ENCODE measurements at regions not wholly inside any gene's neighbourhood (a gene's known extent, or its start where the extent isn't known, plus 50 kb on each side); places are given as distances from the start of the nearest gene placed in this dataset.
"Not testable (repeated sequence)": the region's sequence is repeated elsewhere in the genome, so short reads cannot be mapped to it uniquely, and the experiment has no call there.

DNA sequence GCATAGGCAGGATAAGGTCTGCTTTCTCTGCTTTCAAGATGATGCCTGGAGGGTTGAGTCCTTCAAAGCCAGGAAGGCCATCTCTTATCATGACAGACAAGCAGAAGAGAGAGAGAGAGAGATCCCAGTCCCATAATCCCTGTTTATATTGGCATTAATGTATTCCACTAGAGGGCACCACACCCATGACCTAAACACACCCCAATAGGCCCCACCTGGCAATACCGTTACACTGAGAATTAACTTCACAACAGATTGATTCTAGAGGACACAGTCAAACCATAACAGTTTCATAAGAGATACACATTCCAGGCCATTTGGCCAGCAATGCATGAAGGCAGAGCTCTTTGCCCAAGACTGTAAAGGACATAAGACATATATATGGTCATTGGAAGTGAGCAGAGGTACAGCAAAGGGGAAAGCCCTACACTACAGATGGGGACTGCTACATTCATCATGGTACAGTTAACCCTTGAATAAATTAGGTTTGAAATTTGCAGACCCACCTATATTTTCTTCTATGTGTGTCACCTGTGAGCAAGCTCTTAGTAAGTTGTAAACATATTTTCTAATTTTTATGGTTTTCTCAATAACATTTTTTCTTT, 1516.1 kb downstream of the RPIA start:
- DNase-seq (peak in 1 of 5 donors; percentile 0), FAIRE-seq (no peak)
- no peaks in the 10 kb centered on the region for H3K27me3 ChIP-seq (ENCODE audit: control insufficient read depth, insufficient read depth, low read length)
- intact Hi-C loops (cut with DNase I), result no loop called here
- TF ChIP-seq, protein P1, sequence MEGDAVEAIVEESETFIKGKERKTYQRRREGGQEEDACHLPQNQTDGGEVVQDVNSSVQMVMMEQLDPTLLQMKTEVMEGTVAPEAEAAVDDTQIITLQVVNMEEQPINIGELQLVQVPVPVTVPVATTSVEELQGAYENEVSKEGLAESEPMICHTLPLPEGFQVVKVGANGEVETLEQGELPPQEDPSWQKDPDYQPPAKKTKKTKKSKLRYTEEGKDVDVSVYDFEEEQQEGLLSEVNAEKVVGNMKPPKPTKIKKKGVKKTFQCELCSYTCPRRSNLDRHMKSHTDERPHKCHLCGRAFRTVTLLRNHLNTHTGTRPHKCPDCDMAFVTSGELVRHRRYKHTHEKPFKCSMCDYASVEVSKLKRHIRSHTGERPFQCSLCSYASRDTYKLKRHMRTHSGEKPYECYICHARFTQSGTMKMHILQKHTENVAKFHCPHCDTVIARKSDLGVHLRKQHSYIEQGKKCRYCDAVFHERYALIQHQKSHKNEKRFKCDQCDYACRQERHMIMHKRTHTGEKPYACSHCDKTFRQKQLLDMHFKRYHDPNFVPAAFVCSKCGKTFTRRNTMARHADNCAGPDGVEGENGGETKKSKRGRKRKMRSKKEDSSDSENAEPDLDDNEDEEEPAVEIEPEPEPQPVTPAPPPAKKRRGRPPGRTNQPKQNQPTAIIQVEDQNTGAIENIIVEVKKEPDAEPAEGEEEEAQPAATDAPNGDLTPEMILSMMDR (IDR thresholded peaks at IDR 0.05; ENCODE audit: borderline replicate concordance, extremely low read depth, insufficient read depth), result peak; percentile 18
- no peaks in the 10 kb centered on the region for H3K36me3 ChIP-seq (ENCODE audit: control insufficient read depth in 2 of 3, insufficient read depth in 3 of 3, low read length in 3 of 3)
- no peak overlapping the region for H3K9ac ChIP-seq (ENCODE audit: low read length in 3 of 3)
- no peak overlapping the region for H3K27ac ChIP-seq (ENCODE audit: low read depth in 2 of 2, low read length in 2 of 2)
- no peaks in the 10 kb centered on the region for H3K4me1 ChIP-seq (ENCODE audit: control insufficient read depth in 2 of 3, insufficient read depth in 2 of 3, low read depth in 1 of 3, low read length in 3 of 3)
- H3K9me3 ChIP-seq (ENCODE audit: control insufficient read depth in 2 of 3, insufficient read depth in 1 of 3, low read length in 3 of 3), result no peaks in the 10 kb centered on the region
- no peak overlapping the region for H3K4me3 ChIP-seq (ENCODE audit: low read length in 3 of 3)

DNA sequence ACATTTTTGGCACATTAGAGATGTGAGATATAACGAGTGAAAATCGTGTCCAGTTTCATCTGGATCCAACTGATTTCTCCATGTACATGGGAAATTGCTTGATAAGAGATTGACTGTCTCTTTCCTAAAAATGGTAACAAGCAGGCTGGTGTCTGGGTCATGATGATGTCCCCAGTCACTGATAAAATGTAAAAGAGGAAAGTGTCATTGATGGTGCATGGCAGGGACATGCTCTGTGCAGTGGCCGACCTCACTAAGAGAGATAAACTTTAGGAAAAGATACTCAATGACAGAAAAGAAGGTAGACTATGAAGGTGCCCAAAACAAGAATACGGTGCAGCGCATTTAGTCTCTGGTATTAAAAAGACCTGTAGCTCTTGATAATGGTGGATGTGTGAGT, 1517.5 kb downstream of the RPIA start:
- no peaks in the 10 kb centered on the region for H3K27me3 ChIP-seq (ENCODE audit: control insufficient read depth, insufficient read depth, low read length)
- no peak overlapping the region for H3K4me3 ChIP-seq (ENCODE audit: low read length in 3 of 3)
- intact Hi-C loops (cut with DNase I), result no loop called here
- DNase-seq (no peak), FAIRE-seq (no peak)
- TF ChIP-seq, protein P1 (IDR thresholded peaks at IDR 0.05; ENCODE audit: borderline replicate concordance, extremely low read depth, insufficient read depth), result no peak
- H3K9me3 ChIP-seq (ENCODE audit: control insufficient read depth in 2 of 3, insufficient read depth in 1 of 3, low read length in 3 of 3), result no peaks in the 10 kb centered on the region
- no peak overlapping the region for H3K27ac ChIP-seq (ENCODE audit: low read depth in 2 of 2, low read length in 2 of 2)
- no peak overlapping the region for H3K9ac ChIP-seq (ENCODE audit: low read length in 3 of 3)
- H3K4me1 ChIP-seq (ENCODE audit: control insufficient read depth in 2 of 3, insufficient read depth in 2 of 3, low read depth in 1 of 3, low read length in 3 of 3), result no peaks in the 10 kb centered on the region
- no peaks in the 10 kb centered on the region for H3K36me3 ChIP-seq (ENCODE audit: control insufficient read depth in 2 of 3, insufficient read depth in 3 of 3, low read length in 3 of 3)

DNA sequence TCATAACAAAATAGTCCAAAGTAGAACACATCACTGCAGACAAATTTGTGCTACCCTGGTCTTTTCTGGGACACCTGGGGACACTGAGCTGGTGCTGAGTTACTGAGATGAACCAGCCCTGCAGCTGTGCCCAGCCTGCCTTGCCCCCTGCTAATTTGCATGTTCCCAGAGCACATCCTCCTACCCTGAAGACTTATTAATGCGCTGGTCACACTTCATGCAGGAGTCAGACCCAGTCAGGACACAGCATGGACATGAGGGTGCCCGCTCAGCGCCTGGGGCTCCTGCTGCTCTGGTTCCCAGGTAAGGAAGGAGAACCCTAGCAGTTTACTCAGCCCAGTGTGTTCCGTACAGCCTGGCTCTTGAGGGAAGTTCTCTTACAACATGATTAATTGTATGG, 1518.3 kb downstream of the RPIA start:
- Histone ChIP-seq H3K27me3 (ENCODE audit: control insufficient read depth, insufficient read depth, low read length) (no peaks in the 10 kb centered on the region), H3K9me3 (ENCODE audit: control insufficient read depth in 2 of 3, insufficient read depth in 1 of 3, low read length in 3 of 3) (no peaks in the 10 kb centered on the region), H3K36me3 (ENCODE audit: control insufficient read depth in 2 of 3, insufficient read depth in 3 of 3, low read length in 3 of 3) (no peaks in the 10 kb centered on the region), H3K4me1 (ENCODE audit: control insufficient read depth in 2 of 3, insufficient read depth in 2 of 3, low read depth in 1 of 3, low read length in 3 of 3) (no peaks in the 10 kb centered on the region), H3K27ac (ENCODE audit: low read depth in 2 of 2, low read length in 2 of 2) (no peak overlapping the region), H3K4me3 (ENCODE audit: low read length in 3 of 3) (no peak overlapping the region), H3K9ac (ENCODE audit: low read length in 3 of 3) (no peak overlapping the region)
- DNase-seq (no peak), FAIRE-seq (no peak)
- TF ChIP-seq, protein P1 (IDR thresholded peaks at IDR 0.05; ENCODE audit: borderline replicate concordance, extremely low read depth, insufficient read depth), result no peak
- intact Hi-C loops (cut with DNase I), result no loop called here

DNA sequence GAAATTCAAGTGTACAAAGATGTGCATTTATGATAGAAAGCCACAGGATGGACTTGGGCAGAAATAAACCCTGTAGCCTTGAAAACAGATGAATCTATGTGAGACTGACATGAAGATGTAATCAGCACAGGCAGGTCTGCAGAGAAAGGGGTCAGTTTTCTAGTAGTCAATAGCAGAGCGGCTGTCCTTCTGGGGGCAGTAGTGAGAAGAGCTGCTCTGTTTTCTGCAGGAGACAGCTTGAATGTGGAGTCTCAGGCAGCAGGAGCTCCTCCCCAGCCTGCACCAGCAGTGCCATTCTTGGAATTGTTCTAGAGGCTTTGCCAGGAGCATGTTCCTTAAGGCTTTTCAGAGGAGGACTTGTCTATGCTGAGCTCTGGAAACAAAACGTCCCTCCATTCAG, 1524.4 kb downstream of the RPIA start:
- FAIRE-seq; DNase-seq; H3K27me3 ChIP-seq (ENCODE audit: control insufficient read depth, insufficient read depth, low read length); H3K9ac ChIP-seq (ENCODE audit: low read length in 3 of 3); H3K9me3 ChIP-seq (ENCODE audit: control insufficient read depth in 2 of 3, insufficient read depth in 1 of 3, low read length in 3 of 3); H3K4me1 ChIP-seq (ENCODE audit: control insufficient read depth in 2 of 3, insufficient read depth in 2 of 3, low read depth in 1 of 3, low read length in 3 of 3); H3K4me3 ChIP-seq (ENCODE audit: low read length in 3 of 3); intact Hi-C loops (cut with DNase I); H3K27ac ChIP-seq (ENCODE audit: low read depth in 2 of 2, low read length in 2 of 2); H3K36me3 ChIP-seq (ENCODE audit: control insufficient read depth in 2 of 3, insufficient read depth in 3 of 3, low read length in 3 of 3): not testable (repeated sequence)

DNA sequence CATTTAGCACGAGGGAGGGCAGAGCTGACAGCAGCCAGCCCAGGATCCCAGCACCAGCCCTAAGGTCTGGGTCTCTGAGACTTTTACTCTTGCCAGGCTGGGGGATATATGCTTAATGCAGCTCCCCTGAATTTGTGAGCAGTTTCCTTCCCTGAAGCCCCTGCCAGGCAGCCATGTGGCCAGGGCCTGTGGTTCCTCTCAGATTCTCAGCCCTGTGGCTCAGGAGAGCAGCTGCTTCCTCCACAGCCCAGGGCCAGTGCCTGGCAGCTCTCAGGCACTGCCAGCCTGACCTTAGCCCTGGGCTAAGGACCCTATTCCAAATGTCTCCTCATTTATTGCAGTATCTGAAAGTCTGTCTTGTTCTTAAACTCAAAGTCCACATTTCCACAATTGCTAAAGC, 1525.3 kb downstream of the RPIA start:
- intact Hi-C loops (cut with DNase I); FAIRE-seq; H3K36me3 ChIP-seq (ENCODE audit: control insufficient read depth in 2 of 3, insufficient read depth in 3 of 3, low read length in 3 of 3); DNase-seq; H3K27ac ChIP-seq (ENCODE audit: low read depth in 2 of 2, low read length in 2 of 2); H3K9me3 ChIP-seq (ENCODE audit: control insufficient read depth in 2 of 3, insufficient read depth in 1 of 3, low read length in 3 of 3); H3K9ac ChIP-seq (ENCODE audit: low read length in 3 of 3); H3K27me3 ChIP-seq (ENCODE audit: control insufficient read depth, insufficient read depth, low read length); H3K4me3 ChIP-seq (ENCODE audit: low read length in 3 of 3); H3K4me1 ChIP-seq (ENCODE audit: control insufficient read depth in 2 of 3, insufficient read depth in 2 of 3, low read depth in 1 of 3, low read length in 3 of 3): not testable (repeated sequence)

DNA sequence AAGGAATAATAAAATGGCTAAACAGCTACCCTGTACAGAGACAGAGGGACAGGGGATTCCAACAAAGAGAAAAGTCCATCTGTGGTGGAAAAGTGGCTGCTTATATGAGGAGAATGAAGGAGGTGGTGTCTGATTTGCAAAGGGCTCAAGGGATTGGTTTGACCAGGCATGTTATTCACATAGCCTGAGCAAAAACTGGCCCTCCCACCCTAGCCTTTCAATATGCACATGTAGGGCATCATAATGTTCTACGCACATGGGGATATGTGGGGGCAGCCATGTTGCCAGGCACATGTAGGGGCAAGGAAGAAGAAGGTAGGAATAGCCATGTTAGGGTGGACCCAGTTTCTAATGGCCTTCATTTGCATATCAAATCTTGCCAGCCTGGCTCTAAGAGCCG, 1527.1 kb downstream of the RPIA start:
- H3K9ac ChIP-seq (ENCODE audit: low read length in 3 of 3); H3K27ac ChIP-seq (ENCODE audit: low read depth in 2 of 2, low read length in 2 of 2); H3K9me3 ChIP-seq (ENCODE audit: control insufficient read depth in 2 of 3, insufficient read depth in 1 of 3, low read length in 3 of 3); FAIRE-seq; H3K4me1 ChIP-seq (ENCODE audit: control insufficient read depth in 2 of 3, insufficient read depth in 2 of 3, low read depth in 1 of 3, low read length in 3 of 3); DNase-seq; H3K27me3 ChIP-seq (ENCODE audit: control insufficient read depth, insufficient read depth, low read length); intact Hi-C loops (cut with DNase I); H3K36me3 ChIP-seq (ENCODE audit: control insufficient read depth in 2 of 3, insufficient read depth in 3 of 3, low read length in 3 of 3); H3K4me3 ChIP-seq (ENCODE audit: low read length in 3 of 3): not testable (repeated sequence)

Measured in kidney (tissue), 13 donors.